Thyroid gland (tissue), 4 donors: ENCODE measurements at regions not wholly inside any gene's neighbourhood (a gene's known extent, or its start where the extent isn't known, plus 50 kb on each side); places are given as distances from the start of the nearest gene placed in this dataset.

Source experiments
- CTCF ChIP-seq, 6 experiments: fragments of 200-600 bp in 3 of 6; fragments of 450-650 bp in 3 of 6; sonication (generic) in 3 of 6; IDR thresholded peaks; one replicate each; pipeline ENCODE4 v1.5.1; 2016 to 2019; ENCODE audit warnings: antibody characterized with exemption in 6 of 6, mild to moderate bottlenecking in 2 of 6, inconsistent platforms in 1 of 6, moderate library complexity in 1 of 6
- POLR2A ChIP-seq, 2 donors: fragments of 450-650 bp; IDR thresholded peaks; one replicate each; pipeline ENCODE4 v1.6.1; 2017; ENCODE audit warnings: antibody characterized with exemption in 2 of 2, mild to moderate bottlenecking in 2 of 2, moderate library complexity in 1 of 2

- TF ChIP-seq CTCF (IDR thresholded peaks at IDR 0.05), result no peak
- TF ChIP-seq POLR2A (IDR thresholded peaks at IDR 0.05), result no peak
These were observed 158.2 kb downstream of the TPBG start for GRCh38 chr6:82521861-82522260.
